CD4-positive, alpha-beta T cell (primary cell): ENCODE measurements at regions not wholly inside any gene's neighbourhood (a gene's known extent, or its start where the extent isn't known, plus 50 kb on each side); places are given as distances from the start of the nearest gene placed in this dataset.
"Not testable (repeated sequence)": the region's sequence is repeated elsewhere in the genome, so short reads cannot be mapped to it uniquely, and the experiment has no call there.

Experiments
- ATAC-seq: fragments of 200-7000 bp; cut with Tn5 transposase; one replicate; pipeline ENCODE4 v1.10.0; 2022; ENCODE audit warnings: mild to moderate bottlenecking; ENCODE audit not compliant: poor library complexity
- CTCF ChIA-PET: fragments of 350-600 bp; sonication (Branson Sonifier 250); formaldehyde crosslinking; loops from one replicate; lab custom pipeline; 2021; ENCODE audit warnings: antibody characterized with exemption, inconsistent platforms; lab: Charles Lee
- POLR2A ChIA-PET: fragments of 350-600 bp; sonication (Branson Sonifier 250); formaldehyde crosslinking; loops from one replicate; lab custom pipeline; 2021; ENCODE audit warnings: antibody characterized with exemption, inconsistent platforms; lab: Charles Lee
- DNase-seq, 14 experiments: peaks; one replicate each; pipeline ENCODE4 v3.0.0-alpha.2; 2013 to 2020; ENCODE audit warnings: mixed read lengths in 2 of 14
- H3K27ac ChIP-seq, 2 donors: one replicate each; pipeline versions ENCODE4 v1.5.1 to v1.7.0; 2013; ENCODE audit warnings: low read length in 2 of 2, low read depth in 1 of 2, mild to moderate bottlenecking in 1 of 2
- H3K27me3 ChIP-seq, 2 experiments: 1 replicate in 1 of 2; 2 replicates in 1 of 2; pipeline versions ENCODE4 v1.6.1 to v1.7.0; 2013; ENCODE audit warnings: low read length in 2 of 2, control low read depth in 1 of 2, mild to moderate bottlenecking in 1 of 2, moderate library complexity in 1 of 2; ENCODE audit not compliant: insufficient read depth in 2 of 2, control insufficient read depth in 1 of 2
- H3K36me3 ChIP-seq: one replicate; pipeline ENCODE4 v1.6.1; 2013; ENCODE audit warnings: low read length, control low read depth; ENCODE audit not compliant: insufficient read depth
- H3K4me1 ChIP-seq: one replicate; pipeline ENCODE4 v1.6.1; 2013; ENCODE audit warnings: low read length, control low read depth; ENCODE audit not compliant: insufficient read depth
- H3K4me3 ChIP-seq: one replicate; pipeline ENCODE4 v1.5.1; 2013; ENCODE audit warnings: mild to moderate bottlenecking, low read length, moderate library complexity
- H3K9me3 ChIP-seq, 2 experiments: 1 replicate in 1 of 2; 2 replicates in 1 of 2; pipeline versions ENCODE4 v1.6.1 to v1.7.0; 2013; ENCODE audit warnings: low read length in 2 of 2, mild to moderate bottlenecking in 2 of 2, control low read depth in 1 of 2, moderate library complexity in 1 of 2; ENCODE audit not compliant: control insufficient read depth in 1 of 2, insufficient read depth in 1 of 2
- H3K27ac Mint-ChIP-seq: one replicate; pipeline ENCODE4 v1.8.0; 2020; ENCODE audit warnings: mixed read lengths
- H3K27me3 Mint-ChIP-seq: one replicate; pipeline ENCODE4 v1.8.0; 2021; ENCODE audit warnings: mixed read lengths
- H3K36me3 Mint-ChIP-seq: one replicate; pipeline ENCODE4 v1.8.0; 2021; ENCODE audit warnings: low read depth, mixed read lengths
- H3K4me1 Mint-ChIP-seq: one replicate; pipeline ENCODE4 v1.8.0; 2021; ENCODE audit warnings: low read depth, mixed read lengths
- H3K4me3 Mint-ChIP-seq: one replicate; pipeline ENCODE4 v1.8.0; 2020; ENCODE audit warnings: mild to moderate bottlenecking, mixed read lengths
- H3K9me3 Mint-ChIP-seq: one replicate; pipeline ENCODE4 v1.8.0; 2020; ENCODE audit warnings: mixed read lengths
- intact Hi-C, 2 experiments: fragments of 100-400 bp; cut with DNase I in 1 of 2; cut with micrococcal nuclease in 1 of 2; formaldehyde crosslinking; loops; one replicate each; pipeline versions ENCODE4 v1.15.1 to v1.9.0; 2023 to 2025; cut with DNase I, micrococcal nuclease
- TF ChIP-seq, protein P1 (sequence below): fragments of 200-600 bp; IDR thresholded peaks from one replicate; pipeline ENCODE4 v1.8.0; 2022; ENCODE audit warnings: antibody characterized with exemption, mild to moderate bottlenecking

DNA sequence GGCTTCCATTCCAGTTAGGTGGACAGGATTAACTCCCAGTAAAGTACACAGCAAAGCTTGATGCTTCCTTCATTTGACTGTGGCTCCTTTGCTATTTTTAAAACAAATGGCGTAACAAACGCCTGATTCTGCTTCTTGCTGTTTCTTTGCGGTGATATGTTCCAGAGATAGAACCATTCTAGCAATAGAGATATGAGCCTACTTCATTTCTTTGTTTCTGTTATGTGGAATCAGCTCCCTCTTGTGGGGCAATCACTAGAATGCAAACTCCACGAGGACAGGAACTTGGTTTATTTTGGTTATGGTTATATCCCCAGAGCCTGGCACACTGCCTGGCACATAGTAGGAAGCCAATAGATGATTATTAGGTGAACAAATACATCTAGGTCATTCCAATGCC is 122.6 kb upstream of the SLC6A11 start:
- TF ChIP-seq, protein P1, sequence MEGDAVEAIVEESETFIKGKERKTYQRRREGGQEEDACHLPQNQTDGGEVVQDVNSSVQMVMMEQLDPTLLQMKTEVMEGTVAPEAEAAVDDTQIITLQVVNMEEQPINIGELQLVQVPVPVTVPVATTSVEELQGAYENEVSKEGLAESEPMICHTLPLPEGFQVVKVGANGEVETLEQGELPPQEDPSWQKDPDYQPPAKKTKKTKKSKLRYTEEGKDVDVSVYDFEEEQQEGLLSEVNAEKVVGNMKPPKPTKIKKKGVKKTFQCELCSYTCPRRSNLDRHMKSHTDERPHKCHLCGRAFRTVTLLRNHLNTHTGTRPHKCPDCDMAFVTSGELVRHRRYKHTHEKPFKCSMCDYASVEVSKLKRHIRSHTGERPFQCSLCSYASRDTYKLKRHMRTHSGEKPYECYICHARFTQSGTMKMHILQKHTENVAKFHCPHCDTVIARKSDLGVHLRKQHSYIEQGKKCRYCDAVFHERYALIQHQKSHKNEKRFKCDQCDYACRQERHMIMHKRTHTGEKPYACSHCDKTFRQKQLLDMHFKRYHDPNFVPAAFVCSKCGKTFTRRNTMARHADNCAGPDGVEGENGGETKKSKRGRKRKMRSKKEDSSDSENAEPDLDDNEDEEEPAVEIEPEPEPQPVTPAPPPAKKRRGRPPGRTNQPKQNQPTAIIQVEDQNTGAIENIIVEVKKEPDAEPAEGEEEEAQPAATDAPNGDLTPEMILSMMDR = no peak
- peaks cover 0 to 13% of the 10 kb centered on the region in 2 experiments for H3K27me3 ChIP-seq
- no peaks in the 10 kb centered on the region for H3K9me3 Mint-ChIP-seq
- POLR2A ChIA-PET = interaction anchor here (0.8 kb wide), 1 partner anchor 248 kb away, joined by 3 read pairs; no protein-coding TSS in a partner anchor
- H3K27me3 Mint-ChIP-seq = peaks cover 6% of the 10 kb centered on the region
- H3K4me3 Mint-ChIP-seq = no peak overlapping the region
- CTCF ChIA-PET = no interaction called here
- no peaks in the 10 kb centered on the region for H3K9me3 ChIP-seq
- intact Hi-C loops = no loop called here
- peak in 1 of 14 experiments; percentile 14 for DNase-seq
- H3K4me3 ChIP-seq = no peak overlapping the region
- H3K4me1 ChIP-seq = no peaks in the 10 kb centered on the region
- no peak overlapping the region for H3K27ac ChIP-seq
- no peaks in the 10 kb centered on the region for H3K36me3 Mint-ChIP-seq
- ATAC-seq = no peak
- H3K4me1 Mint-ChIP-seq = no peaks in the 10 kb centered on the region
- H3K36me3 ChIP-seq = no peaks in the 10 kb centered on the region
- no peak overlapping the region for H3K27ac Mint-ChIP-seq

DNA sequence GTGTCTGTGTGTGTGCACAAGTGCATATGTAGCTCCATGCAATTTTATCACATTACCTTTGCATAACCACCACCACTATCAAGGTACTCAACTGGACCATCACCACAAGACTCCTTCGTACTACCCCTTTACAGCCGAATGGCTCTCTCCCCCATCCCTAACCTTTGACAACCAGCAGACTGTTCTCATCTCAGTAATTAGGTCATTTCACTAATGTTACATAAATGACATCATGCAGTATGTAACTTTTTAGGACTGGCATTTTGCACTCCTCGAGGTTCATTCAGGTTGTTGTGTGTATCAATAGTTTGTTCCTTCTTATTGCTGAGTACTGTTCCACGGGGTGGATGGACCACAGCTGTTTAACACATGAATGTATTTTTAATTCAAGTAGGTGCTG is 121.8 kb upstream of the SLC6A11 start:
- Histone ChIP-seq H3K9me3 (no peaks in the 10 kb centered on the region), H3K36me3 (no peaks in the 10 kb centered on the region), H3K4me3 (no peak overlapping the region), H3K27ac (no peak overlapping the region), H3K27me3 (peaks cover 0 to 13% of the 10 kb centered on the region in 2 experiments), H3K4me1 (no peaks in the 10 kb centered on the region)
- ChIA-PET POLR2A (no interaction called here), CTCF (no interaction called here)
- H3K27me3 Mint-ChIP-seq = peaks cover 11% of the 10 kb centered on the region
- intact Hi-C loops = no loop called here
- no peak overlapping the region for H3K4me3 Mint-ChIP-seq
- no peak for DNase-seq
- TF ChIP-seq, protein P1 = no peak
- no peak overlapping the region for H3K27ac Mint-ChIP-seq
- no peaks in the 10 kb centered on the region for H3K4me1 Mint-ChIP-seq
- H3K9me3 Mint-ChIP-seq = no peaks in the 10 kb centered on the region
- H3K36me3 Mint-ChIP-seq = no peaks in the 10 kb centered on the region
- ATAC-seq = no peak

DNA sequence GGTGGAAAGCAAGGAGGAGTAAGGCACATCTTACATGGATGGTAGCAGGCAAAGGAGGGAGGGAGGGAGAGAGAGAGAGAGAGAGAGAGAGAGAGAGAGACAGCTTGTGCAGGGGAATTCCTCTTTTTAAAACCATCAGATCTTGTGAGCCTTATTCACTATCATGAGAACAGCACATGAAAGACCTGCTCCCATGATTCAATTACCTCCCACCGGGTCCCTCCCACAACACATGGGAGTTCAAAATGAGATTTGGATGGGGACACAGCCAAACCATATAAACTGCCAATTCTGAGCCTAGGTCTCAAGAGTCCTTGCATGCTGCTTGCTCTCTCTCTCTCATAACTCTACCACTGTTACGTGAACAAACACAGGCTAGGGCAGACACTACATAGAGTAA is 120.8 kb upstream of the SLC6A11 start:
- H3K36me3 Mint-ChIP-seq, H3K4me3 Mint-ChIP-seq, H3K27ac ChIP-seq, CTCF ChIA-PET, H3K27ac Mint-ChIP-seq, intact Hi-C loops, H3K9me3 Mint-ChIP-seq, H3K4me1 ChIP-seq, DNase-seq, H3K9me3 ChIP-seq, H3K4me1 Mint-ChIP-seq, H3K4me3 ChIP-seq, H3K36me3 ChIP-seq, POLR2A ChIA-PET, ATAC-seq: not testable (repeated sequence)
- peaks cover 12% of the 10 kb centered on the region for H3K27me3 Mint-ChIP-seq
- peaks cover 0 to 16% of the 10 kb centered on the region in 2 experiments for H3K27me3 ChIP-seq

DNA sequence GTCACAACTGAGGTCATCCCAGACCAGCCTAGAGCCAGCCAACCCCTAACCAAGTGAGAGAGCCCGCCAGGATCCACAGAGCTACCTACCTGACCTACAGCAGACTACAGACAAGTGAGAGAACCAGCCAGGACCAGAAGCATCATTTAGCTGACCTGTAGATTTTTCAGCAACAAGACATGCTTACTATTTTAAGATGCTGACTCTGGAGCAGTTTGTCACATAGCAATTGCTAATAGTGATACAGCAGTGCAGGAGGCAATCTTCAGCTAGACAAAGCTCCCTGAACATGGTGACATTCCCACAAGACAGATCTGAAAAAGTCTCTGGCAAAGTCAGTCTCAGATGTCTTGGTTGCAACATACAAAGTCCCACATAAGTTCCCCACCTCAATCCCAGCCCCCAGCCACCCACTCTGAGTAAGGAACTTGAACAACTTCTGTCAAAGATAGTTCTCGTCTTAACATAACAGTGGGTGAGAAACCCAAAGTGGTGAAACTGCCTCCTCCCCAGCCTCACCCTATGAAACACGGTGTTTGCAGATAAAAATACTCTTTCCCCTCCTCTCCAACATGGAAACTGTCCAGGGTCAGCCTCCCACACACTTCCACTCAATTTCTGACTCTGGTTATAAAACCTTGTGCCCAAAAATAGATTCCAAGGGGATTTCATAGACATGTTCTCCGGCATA is 120.3 kb upstream of the SLC6A11 start:
- Histone ChIP-seq H3K4me1 (no peaks in the 10 kb centered on the region), H3K9me3 (no peaks in the 10 kb centered on the region), H3K27me3 (peaks cover 0 to 21% of the 10 kb centered on the region in 2 experiments), H3K4me3 (no peak overlapping the region), H3K36me3 (no peaks in the 10 kb centered on the region), H3K27ac (no peak overlapping the region)
- ChIA-PET POLR2A (no interaction called here), CTCF (no interaction called here)
- TF ChIP-seq, protein P1 = no peak
- H3K4me1 Mint-ChIP-seq = no peaks in the 10 kb centered on the region
- intact Hi-C loops = no loop called here
- DNase-seq = no peak
- no peak for ATAC-seq
- H3K36me3 Mint-ChIP-seq = no peaks in the 10 kb centered on the region
- H3K27me3 Mint-ChIP-seq = peaks cover 13% of the 10 kb centered on the region
- H3K9me3 Mint-ChIP-seq = no peaks in the 10 kb centered on the region
- no peak overlapping the region for H3K27ac Mint-ChIP-seq
- H3K4me3 Mint-ChIP-seq = no peak overlapping the region
